ENCODE measurements at regions not wholly inside any gene's neighbourhood (a gene's known extent, or its start where the extent isn't known, plus 50 kb on each side); places are given as distances from the start of the nearest gene placed in this dataset.

- CTCF ChIA-PET (ENCODE audit: low intra/inter-chr PET ratio, low total read pairs), result no interaction called here
- Histone ChIP-seq H3K4me3 (replicated peaks in 1 of 3; ENCODE audit: insufficient read depth in 1 of 3, low read depth in 2 of 3, low read length in 3 of 3) (no peak overlapping the region), H3K9me3 (ENCODE audit: low read length) (no peaks in the 10 kb centered on the region), H3K27ac (ENCODE audit: extremely low read length, insufficient read depth, low read length) (no peak overlapping the region), H3K79me2 (ENCODE audit: insufficient read depth, low read length) (no peaks in the 10 kb centered on the region), H3K9ac (ENCODE audit: insufficient read depth, low read depth, low read length) (no peak overlapping the region), H3K4me1 (ENCODE audit: insufficient read depth, low read length) (no peaks in the 10 kb centered on the region), H4K20me1 (ENCODE audit: insufficient read depth, low read length) (no peaks in the 10 kb centered on the region), H3K27me3 (ENCODE audit: control insufficient read depth in 1 of 2, insufficient read depth in 2 of 2, low read length in 2 of 2) (peaks cover 0 to 3% of the 10 kb centered on the region in 2 experiments; a peak in 1 of 5 replicates), H2AFZ (ENCODE audit: low read length) (no peak overlapping the region), H3K4me2 (ENCODE audit: low read depth, low read length) (no peak overlapping the region), H3K36me3 (replicated peaks in 1 of 2; ENCODE audit: control insufficient read depth in 1 of 2, insufficient read depth in 2 of 2, low read length in 2 of 2) (no peaks in the 10 kb centered on the region)
- FAIRE-seq (no peak), ATAC-seq (no peak), DNase-seq (ENCODE audit: low spot score) (no peak)
- BruUV-seq (replicated peaks), result no TSS peak
- in situ Hi-C loops (cut with HindIII; ENCODE audit: extremely low pct_ligation_motif_present, low pct_unique_long_range_greater_than_20kb), result no loop called here
- POLR2A ChIA-PET, result no interaction called here
- TF ChIP-seq ZBTB14 (CRISPR knock-in tag; IDR thresholded peaks at IDR 0.05) (no peak), NFE2 (CRISPR knock-in tag; IDR thresholded peaks at IDR 0.05) (peak; percentile 54; the same call in 1 of the 2 replicates), ZSCAN22 (CRISPR knock-in tag; IDR thresholded peaks at IDR 0.05) (peak; percentile 93), MAFK (conservative IDR thresholded peaks at IDR 0.05 in 1 of 2, IDR thresholded peaks at IDR 0.05 in 1 of 2; ENCODE audit: low read length in 2 of 2) (peak; percentile 21 to 44; a peak in 1 of 4 replicates), NFE2L2 (IDR thresholded peaks at IDR 0.05; ENCODE audit: low read length) (peak; percentile 79)
- WGBS (ENCODE audit: low lambda C conversion rate), result 54% methylated on average over 12 of the region's 13 CpGs
- intact Hi-C loops (cut with micrococcal nuclease; ENCODE audit: unreplicated experiment), result no loop called here
Observed at GRCh38 chr1:30527511-30528140, 195.8 kb downstream of the MATN1 start.

DNA sequence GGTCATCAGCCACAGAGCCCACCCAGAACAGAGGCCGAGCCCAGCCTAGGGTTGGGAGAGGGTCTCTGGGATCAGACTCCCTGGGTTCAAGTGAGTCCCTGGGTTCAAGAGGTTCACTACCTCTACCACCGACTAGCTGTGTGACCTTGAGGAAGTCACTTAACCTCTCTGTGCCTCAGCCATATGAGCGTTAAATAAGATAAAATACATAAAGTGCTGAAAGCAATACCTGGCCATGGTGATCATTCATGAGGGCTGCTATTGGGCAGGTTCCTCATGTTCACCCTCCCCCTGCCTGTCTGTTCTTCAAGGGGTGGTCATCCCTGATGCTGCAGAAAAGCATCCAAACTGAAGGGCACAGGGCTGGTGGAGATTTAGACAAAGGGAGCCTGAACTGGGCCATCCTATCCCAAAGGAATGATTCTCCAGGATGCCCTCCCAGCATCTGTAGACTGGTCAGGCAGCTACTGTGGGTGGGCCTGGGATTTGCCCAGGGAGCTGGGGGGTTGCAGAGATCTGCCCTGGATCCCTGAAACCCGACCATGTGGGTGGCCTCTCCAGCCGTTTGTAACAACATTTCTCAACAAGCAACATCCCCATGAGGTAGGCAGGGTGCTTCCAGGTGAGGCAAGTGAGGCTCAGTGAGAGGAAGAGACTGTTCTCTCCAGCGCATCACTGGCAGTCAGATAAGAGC is 196.6 kb downstream of the MATN1 start:
- no peak overlapping the region for H3K4me3 ChIP-seq (replicated peaks in 1 of 3; ENCODE audit: insufficient read depth in 1 of 3, low read depth in 2 of 3, low read length in 3 of 3)
- H3K27ac ChIP-seq (ENCODE audit: extremely low read length, insufficient read depth, low read length), result no peak overlapping the region
- no peak for TF ChIP-seq ZBTB7B (CRISPR knock-in tag; IDR thresholded peaks at IDR 0.05)
- peak; percentile 88 for TF ChIP-seq ZNF768 (CRISPR knock-in tag; IDR thresholded peaks at IDR 0.05)
- BruUV-seq (replicated peaks), result no TSS peak
- no peaks in the 10 kb centered on the region for H3K36me3 ChIP-seq (replicated peaks in 1 of 2; ENCODE audit: control insufficient read depth in 1 of 2, insufficient read depth in 2 of 2, low read length in 2 of 2)
- WGBS (ENCODE audit: low lambda C conversion rate), result 27% methylated on average over 3 of the region's 6 CpGs
- H3K9ac ChIP-seq (ENCODE audit: insufficient read depth, low read depth, low read length), result no peak overlapping the region
- no peaks in the 10 kb centered on the region for H4K20me1 ChIP-seq (ENCODE audit: insufficient read depth, low read length)
- CTCF ChIA-PET (ENCODE audit: low intra/inter-chr PET ratio, low total read pairs), result no interaction called here
- FAIRE-seq, result no peak
- H2AFZ ChIP-seq (ENCODE audit: low read length), result no peak overlapping the region
- H3K4me2 ChIP-seq (ENCODE audit: low read depth, low read length), result no peak overlapping the region
- in situ Hi-C loops (cut with HindIII; ENCODE audit: extremely low pct_ligation_motif_present, low pct_unique_long_range_greater_than_20kb), result no loop called here
- intact Hi-C loops (cut with micrococcal nuclease; ENCODE audit: unreplicated experiment), result no loop called here
- no peak for ATAC-seq
- H3K4me1 ChIP-seq (ENCODE audit: insufficient read depth, low read length), result no peaks in the 10 kb centered on the region
- no peaks in the 10 kb centered on the region for H3K9me3 ChIP-seq (ENCODE audit: low read length)
- DNase-seq (ENCODE audit: low spot score), result no peak
- no peaks in the 10 kb centered on the region for H3K79me2 ChIP-seq (ENCODE audit: insufficient read depth, low read length)
- POLR2A ChIA-PET, result no interaction called here
- peaks cover 0 to 3% of the 10 kb centered on the region in 2 experiments; a peak in 1 of 5 replicates for H3K27me3 ChIP-seq (ENCODE audit: control insufficient read depth in 1 of 2, insufficient read depth in 2 of 2, low read length in 2 of 2)
